GM19438 (cell line): ENCODE measurements at regions not wholly inside any gene's neighbourhood (a gene's known extent, or its start where the extent isn't known, plus 50 kb on each side); places are given as distances from the start of the nearest gene placed in this dataset.
"Not testable (repeated sequence)": the region's sequence is repeated elsewhere in the genome, so short reads cannot be mapped to it uniquely, and the experiment has no call there.

Experiments used
- ATAC-seq: cut with Tn5 transposase; IDR thresholded peaks from one replicate; pipeline ENCODE4 v1.9.1; 2021; ENCODE audit warnings: low read depth; ENCODE audit not compliant: unreplicated experiment

DNA sequence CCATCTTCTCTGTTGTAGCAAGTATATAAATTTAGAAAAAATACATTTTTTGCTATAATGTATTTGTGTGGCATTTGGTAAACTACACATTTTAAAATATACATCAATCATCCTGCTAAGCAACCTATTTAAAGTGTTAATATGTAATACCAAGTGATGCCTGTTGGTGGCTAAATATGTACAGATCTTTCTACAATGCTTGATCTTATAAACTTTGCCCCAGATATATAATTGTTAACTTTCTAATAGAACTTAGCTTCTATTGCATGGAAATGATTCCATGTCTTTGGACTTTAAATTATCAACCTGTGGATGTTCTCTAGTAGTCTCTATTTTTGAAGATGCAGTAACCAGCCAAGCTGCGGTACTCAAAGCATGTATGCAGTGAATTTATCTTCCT is 1260.4 kb upstream of the RAG2 start:
- no peak for ATAC-seq

DNA sequence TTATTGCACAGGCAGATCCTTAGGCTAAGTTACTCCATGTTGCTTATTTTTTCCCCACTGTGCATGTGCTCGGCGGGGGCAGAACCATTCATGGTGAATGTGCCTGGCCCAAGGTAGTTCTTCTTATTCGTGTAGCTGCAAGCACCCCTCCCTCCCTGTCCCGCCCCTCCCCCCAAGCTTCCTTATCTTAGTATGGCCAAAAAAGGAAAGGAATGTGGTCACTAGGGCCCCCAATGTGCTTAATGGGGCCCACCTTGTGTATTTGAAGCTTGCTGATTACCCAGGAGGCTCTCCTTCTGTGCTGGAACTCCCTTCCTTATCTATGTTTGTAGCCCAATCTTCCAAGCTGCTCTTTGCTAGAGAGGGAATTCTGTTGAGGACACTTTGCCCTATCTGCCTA is 1259.7 kb upstream of the RAG2 start:
- no peak for ATAC-seq

DNA sequence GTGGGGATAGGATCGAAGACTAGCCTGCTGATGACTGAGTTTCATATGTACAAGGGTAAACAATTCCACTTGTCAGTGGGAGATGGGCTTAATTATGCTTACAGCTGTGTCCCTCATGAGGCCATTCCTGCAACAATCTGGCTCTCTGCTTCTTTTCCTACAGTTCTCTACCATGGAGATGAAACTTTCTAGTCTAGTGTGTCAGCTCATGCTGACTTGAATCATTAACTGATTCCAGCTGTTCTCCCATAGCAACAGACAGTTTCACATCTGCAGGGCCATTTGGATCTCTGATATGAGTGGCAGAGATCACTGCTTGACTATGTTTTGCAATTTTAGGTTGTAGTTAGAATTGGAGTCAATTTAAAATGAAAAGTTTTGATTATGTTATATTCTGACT is 1251.7 kb upstream of the RAG2 start:
- no peak for ATAC-seq

DNA sequence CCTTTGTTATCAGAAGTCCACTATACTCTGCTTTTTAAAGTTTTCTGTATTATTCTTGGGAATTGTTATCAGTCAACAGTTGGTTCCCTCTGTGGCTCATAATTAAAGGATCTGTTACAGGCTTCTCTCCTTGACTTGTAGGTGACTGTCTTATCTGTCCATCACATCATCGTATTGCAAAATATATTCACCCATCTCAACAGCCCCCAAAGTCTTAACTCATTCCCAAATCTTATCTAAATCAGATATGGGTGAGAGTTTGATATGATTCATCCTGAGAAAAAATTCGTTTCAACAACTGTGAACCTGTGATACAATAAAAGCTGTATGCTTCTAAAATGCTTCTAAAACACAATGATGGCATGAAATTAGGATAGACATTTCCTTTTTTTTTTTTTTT is 1245.6 kb upstream of the RAG2 start:
- ATAC-seq = no peak

DNA sequence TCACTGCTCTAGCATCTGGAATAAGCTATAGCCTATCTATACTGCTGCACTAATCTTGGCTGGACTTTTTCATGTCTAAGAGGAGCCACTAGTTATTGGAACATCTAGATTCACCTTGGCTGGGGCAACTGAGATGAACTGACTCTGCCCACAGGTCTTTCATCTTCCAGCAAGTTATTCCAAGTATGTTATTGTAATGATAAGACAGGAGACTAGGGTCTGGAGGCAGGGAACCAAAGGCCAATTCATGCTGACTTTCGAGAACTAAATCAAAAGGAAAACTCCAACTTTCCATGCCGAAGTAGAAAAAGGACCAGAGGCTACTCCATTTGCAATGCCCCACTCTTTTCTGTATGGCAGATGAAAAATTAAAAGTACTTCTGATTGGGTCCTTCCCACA is 1243.0 kb upstream of the RAG2 start:
- no peak for ATAC-seq

DNA sequence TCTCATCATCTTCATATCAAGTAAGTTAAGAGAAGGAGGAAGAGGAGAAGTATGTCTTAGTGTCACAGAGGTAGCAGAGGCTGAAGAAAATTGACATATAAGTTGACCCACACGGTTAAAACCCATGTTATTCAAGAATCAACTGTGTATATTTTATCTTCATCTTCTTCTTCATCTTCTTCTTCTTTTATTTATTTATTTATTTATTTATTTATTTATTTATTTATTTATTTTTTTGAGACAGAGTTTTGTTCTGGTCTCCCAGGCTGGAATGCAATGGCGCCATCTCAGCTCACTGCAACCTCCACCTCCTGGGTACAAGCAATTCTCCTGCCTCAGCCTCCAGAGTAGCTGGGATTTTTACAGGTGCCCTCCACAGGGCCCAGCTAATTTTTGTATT is 1242.3 kb upstream of the RAG2 start:
- not testable (repeated sequence) for ATAC-seq

DNA sequence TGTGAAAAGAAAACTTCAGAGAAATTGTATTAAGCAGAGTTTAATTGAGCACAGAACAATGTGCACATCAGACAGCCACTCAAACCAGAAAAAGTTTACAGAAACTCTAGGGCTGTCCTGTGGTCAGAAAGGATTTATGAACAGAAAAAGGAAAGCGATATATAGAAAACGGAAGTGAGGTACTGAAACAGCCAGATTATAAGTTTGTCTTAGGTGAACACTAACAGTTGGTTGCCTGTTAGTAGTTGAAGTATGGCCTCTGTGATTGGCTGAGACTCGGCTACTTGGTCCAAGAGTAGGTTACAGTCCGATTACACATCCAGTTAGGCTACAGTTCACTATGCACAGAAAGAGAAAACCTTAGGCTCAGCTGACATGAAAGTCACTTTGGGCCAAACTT is 1232.5 kb upstream of the RAG2 start:
- no peak for ATAC-seq

DNA sequence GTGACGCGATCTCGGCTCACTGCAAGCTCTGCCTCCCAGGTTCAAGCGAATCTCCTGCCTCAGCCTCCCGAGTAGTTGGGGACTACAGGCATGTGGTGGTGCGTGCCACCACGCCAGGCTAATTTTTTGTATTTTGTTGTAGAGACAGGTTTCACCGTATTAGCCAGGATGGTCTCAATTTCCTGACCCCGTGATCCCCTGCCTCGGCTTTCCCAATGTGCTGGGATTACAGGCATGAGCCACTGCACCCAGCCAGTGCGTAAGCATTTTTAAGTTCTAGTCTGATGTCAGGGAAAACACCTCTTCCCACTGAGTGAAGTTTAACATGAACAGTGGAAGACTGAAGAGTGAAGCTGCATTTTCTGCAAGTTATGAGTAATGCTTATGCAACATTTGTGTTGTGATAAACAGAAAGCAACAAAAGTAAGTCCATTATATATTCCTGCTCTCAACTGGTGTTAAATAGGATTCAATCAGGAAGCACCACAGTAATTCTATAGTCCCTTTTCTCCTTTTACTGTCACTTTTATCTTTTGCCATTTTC is 1219.8 kb upstream of the RAG2 start:
- no peak for ATAC-seq

DNA sequence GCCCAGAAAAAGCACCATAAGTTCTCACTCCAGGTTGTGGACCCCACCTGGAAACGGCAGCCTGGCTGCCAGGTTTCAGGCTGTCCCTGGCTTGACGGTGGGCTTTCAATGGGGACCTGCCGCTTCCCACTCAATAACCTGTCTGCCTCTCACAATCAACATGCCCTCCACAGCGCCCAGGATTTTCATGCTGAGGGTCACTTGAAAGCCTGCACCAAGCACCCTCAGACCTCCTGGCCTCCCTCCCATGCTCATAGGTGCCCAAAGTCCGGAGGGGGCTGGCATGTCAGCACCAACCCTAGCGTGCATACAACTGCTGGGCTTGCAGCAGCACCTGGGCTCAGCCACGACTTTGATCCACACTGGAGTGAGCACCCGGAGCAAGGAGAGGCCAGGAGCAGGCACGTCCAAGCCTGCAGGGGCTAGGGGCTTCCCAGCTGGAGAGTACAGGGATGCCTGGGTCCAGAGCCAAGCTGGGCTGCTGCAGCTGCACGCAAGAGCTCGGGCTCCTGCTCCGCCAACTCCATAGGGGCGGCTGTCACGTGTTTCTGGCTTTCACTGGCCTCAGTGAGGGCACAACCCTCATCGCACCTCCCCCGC is 1214.3 kb upstream of the RAG2 start:
- ATAC-seq = no peak

DNA sequence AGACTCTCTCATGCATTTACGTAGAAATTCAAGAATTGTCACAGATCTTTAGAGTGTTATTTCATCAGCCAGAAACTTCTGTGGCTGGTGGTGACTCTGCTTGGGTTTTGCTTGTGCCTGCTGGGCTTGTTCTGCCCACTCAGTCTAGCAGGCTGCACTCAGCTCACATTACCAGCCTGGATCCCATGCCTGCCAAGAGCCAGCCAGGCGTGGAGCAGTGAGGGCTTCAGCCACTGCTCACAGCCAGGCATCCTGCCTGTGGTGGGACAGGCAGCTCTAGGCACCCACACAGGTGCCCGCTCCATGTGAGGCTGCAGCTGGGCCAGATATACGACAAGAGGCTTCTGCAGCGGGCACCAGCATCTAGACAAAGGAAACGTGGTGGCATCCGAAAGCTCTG is 1213.3 kb upstream of the RAG2 start:
- no peak for ATAC-seq

DNA sequence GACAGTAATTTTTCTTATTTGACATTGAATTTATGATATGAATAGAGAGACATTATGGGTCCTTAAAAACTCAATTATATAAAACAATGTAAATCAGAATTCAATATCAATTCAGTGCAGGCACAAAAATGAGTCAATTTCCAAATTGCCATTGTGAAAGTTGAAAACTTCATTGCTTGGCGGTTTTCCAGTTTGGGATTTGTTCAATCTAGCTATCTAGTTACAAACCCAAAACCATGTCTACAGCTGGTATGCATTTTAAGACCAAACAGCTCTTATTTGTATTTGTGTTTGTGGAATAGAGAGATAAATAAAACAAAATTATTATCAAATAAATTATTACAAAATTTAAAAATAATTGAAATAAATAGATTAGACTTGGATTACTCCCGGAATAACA is 1206.6 kb upstream of the RAG2 start:
- ATAC-seq = no peak

DNA sequence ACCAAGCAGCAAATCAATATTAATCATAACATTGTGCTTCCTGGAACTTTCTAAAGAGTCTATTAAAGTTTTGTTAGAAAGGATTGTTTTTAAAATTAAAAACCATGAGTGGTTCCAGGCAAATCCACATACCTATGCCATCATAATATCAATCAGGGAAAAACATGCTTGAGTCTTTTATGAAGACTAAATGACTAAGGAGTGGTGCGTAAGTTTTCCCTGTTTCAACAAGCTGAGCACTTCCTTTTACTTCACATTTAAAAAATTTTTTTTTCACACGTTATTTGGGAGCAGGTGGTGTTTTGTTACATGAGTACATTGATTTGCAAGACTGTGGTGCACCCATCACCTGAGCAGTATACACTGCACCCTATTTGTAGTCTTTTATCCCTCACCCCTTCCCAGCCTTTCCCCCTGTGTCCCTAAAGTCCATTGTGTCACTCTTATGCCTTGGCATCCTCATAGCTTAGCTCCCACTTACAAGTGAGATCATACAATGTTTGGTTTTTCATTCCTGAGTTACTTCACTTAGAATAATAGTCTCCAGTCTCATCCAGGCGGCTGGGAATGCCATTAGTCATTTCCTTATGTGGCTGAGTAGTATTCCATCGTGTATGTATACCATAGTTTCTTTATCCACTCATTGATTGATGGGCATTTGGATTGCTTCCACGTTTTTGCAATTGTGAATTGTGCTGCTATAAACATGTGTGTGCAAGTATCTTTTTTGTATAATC is 1190.3 kb upstream of the RAG2 start:
- ATAC-seq = no peak

DNA sequence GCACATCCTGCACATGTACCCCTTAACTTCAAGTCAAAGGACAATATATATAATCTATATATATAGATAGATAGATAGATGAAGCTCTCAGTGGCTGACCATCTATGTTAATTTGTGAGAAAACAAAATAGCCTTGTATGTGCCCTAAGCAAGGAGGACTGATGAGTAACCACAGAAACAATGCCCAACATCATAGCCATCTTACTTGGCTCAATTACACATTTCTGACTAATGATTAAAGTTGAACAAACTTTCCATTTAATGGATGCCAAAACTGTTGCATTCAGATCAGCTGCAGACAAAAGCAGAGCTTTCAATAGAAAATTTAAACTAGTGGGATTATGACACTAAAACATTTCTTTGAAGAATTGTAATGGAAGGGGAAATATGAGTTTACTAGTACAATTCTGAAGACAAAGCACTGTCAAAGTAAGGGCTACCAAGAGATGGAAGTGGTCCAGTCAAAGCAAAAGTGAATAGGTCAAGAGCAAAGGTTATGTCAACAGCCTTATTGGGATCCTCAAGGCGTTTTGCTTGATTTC is 1188.2 kb upstream of the RAG2 start:
- ATAC-seq = no peak

DNA sequence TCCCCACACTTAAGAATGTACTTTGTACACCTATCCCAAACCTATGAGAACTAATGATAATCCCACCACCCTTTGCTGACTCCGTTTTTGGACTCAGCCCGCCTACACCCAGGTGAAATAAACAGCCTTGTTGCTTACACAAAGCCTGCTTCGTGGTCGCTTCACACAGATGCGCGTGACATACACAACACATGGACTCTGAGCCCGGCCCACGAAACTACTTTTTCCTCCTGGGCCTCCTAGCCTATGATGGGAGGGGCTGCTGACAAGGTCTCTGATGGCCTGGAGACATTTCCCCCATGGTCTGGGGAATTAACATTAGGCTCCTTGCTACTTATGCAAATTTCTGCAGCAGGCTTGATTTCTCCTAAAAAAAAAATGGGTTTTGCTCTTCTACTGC is 1176.4 kb upstream of the RAG2 start:
- ATAC-seq = no peak

DNA sequence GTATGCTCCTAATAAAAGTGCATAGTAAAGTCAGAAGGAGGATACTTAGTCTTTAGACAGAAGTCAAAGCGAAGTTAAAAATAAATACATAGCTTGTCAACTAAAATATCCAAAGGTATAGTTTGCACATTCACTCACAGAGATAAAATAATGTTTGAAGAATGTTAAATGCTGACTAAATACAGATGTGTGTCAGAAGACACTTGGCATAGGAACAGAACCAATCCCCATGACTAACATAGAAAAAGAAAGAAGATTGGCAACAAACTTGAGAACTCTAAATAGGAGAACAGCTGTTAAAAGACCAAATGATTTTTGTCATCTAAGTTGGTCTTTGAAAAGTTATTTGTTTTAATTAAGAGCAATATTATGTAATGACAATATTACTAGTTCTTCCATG is 1172.1 kb upstream of the RAG2 start:
- ATAC-seq = no peak

DNA sequence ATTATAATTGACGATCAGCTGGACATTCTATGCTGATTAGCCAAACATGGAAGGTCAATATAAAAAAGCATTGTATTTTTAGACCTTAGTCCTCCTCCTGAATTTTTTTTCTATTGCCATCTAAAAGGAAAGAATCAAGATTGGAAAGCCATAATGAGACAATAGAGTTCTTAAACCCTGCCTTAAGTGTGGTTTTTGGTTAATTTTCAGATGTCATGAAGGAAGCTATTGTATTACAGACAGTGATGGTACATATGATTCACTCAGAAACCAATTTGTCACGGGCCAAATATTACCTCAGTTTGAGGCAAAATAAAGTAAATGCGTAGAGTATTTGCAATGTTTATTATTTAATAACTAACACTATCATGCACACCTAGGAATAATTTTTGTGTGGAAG is 1164.0 kb upstream of the RAG2 start:
- ATAC-seq = no peak

DNA sequence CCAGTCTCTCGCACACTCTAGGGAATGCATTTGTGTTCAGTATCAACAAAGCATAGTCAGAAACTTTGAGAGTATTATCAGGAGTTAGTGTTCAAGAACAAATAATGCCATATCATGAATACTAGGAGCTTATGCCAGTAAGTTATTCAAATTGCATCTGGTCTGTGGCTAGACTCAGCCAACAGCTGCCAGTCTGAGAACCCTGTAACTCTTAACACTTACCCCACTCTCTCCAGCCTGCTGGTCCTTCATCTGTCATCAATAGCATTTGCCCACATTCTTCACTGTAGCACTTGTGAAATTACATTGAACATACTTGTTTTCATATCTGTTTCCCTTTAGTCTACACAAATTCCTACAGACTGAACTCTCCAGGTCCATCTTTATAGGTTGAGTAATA is 1157.5 kb upstream of the RAG2 start:
- no peak for ATAC-seq

DNA sequence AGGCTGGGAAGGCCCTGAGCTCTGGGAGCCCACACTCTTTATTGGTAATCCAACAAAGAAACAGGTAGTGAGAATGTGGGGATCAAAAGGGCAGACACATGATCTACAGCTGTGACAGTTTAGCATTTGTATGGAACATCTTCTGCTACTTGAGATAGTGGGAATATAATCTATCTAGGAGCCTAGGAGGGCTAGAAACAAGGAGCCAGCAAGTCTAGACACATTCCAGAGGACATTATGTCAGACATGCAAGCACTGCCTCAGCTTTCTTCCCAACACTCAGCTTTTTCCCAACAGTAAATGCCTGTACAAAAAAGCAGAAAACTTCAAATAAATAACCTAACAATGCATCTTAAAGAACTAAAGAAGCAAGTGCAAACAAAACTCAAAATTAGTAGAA is 1150.6 kb upstream of the RAG2 start:
- ATAC-seq = no peak

DNA sequence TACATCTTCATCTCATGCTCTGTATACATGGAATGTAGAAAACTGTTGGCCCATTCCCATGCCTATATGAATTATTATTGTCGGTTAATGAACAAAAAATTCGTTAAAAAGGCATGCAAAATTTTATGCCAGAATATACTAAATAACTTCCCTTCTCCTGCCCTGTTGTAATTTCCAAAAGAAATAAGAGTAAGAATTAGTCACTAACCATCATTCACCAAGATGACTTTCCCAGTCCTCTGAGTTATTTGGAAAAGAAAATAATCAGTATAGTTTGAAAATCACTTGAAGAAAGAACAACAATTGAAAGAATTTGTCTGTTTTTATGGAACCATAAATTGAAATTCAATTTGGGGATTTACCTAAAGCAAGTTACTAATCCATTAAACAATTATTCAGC is 1149.1 kb upstream of the RAG2 start:
- ATAC-seq = no peak

DNA sequence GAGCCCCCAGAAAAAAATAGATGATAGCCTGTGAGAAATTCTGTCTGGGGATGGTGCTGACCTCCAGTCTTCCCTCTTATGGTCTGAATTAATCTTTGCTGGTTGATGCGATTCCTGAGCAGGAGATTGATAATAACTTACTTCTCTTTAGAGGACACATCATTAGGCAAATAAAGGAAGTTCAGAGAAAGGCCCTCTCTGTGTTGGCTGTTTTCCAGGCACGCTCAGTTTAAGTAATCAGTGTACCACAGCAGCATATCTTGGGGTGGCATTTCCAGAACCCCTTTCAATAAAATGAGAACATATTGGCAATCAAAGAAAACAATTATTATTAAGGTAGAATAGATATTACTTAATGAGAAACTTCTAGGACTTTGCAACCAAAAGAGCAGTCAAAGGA is 1129.3 kb upstream of the RAG2 start:
- no peak for ATAC-seq

DNA sequence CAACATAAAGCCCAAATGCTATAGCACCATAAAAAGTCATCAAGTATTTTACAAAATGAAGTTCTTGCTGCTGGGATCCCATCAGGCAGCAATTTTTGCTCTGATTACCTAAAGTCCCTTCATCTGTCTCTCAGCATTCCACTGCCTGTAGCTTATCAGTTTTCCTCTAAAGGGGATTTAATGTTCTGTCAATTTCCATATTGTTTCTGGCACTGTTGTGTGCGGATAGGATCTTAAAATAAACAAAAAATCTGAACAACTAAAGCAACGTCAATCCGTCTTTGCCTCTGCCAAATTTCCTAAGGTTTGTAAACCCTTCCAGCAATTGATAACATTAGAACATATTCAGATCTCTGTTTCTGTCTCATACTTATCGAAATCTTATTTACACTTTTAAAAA is 1126.3 kb upstream of the RAG2 start:
- ATAC-seq = no peak

DNA sequence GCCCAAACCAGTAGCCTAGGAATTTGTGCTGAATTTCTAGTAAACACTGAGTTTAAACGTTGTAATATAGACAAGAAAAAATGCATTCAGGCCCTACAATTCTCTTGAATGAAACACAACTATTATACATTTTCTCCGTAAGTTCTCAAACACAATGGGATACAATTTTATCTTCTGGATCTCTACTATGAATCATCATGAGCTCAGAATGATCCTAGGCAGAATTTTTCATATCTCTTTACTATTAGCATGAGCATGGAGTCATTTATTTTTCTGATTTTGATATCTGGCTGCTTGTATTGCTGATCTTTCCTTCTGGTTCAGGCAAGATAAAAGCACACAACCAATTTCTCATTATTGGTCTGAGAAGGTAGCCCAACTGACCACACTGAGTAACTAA is 1123.4 kb upstream of the RAG2 start:
- no peak for ATAC-seq
